LNCAP (cell line): ENCODE measurements at regions not wholly inside any gene's neighbourhood (a gene's known extent, or its start where the extent isn't known, plus 50 kb on each side); places are given as distances from the start of the nearest gene placed in this dataset.

Source experiments
- CTCF ChIP-seq: fragments of 450-650 bp; IDR thresholded peaks from 2 replicates; pipeline ENCODE4 v1.5.1; 2017; ENCODE audit warnings: mild to moderate bottlenecking

- no peak for TF ChIP-seq CTCF
Measured at GRCh38 chr5:56516035-56516434, 282.9 kb upstream of the ANKRD55 start.

- no peak for TF ChIP-seq CTCF
Measured at GRCh38 chr5:56515011-56515410, 281.9 kb upstream of the ANKRD55 start.

GRCh38 chr5:56514245-56514644 lies 281.1 kb upstream of the ANKRD55 start:
- no peak for TF ChIP-seq CTCF

GRCh38 chr5:56513141-56513540 lies 280.0 kb upstream of the ANKRD55 start:
- TF ChIP-seq CTCF: no peak

GRCh38 chr5:56512313-56512996 lies 279.3 kb upstream of the ANKRD55 start:
- no peak for TF ChIP-seq CTCF

GRCh38 chr5:56511326-56511841 lies 278.3 kb upstream of the ANKRD55 start:
- no peak for TF ChIP-seq CTCF

GRCh38 chr5:56508249-56508648 lies 275.1 kb upstream of the ANKRD55 start:
- no peak for TF ChIP-seq CTCF
